Kidney (tissue), 13 donors: ENCODE measurements at regions not wholly inside any gene's neighbourhood (a gene's known extent, or its start where the extent isn't known, plus 50 kb on each side); places are given as distances from the start of the nearest gene placed in this dataset.

Experiments used
- DNase-seq, 5 donors: peaks; one replicate each; pipeline ENCODE4 v3.0.0-alpha.2; 2013 to 2020
- FAIRE-seq: peaks from 2 replicates; lab custom pipeline; 2012; peaks lifted over from hg19 to GRCh38; lab: Jason Lieb, UNC
- H3K27ac ChIP-seq, 2 donors: one replicate each; pipeline ENCODE4 v1.7.0; 2013; ENCODE audit warnings: low read depth in 2 of 2, low read length in 2 of 2, inconsistent platforms in 1 of 2
- H3K27me3 ChIP-seq: one replicate; pipeline ENCODE4 v1.7.1; 2013; ENCODE audit warnings: low read length, inconsistent platforms; ENCODE audit not compliant: control insufficient read depth, insufficient read depth
- H3K36me3 ChIP-seq, 3 donors: one replicate each; pipeline versions ENCODE4 v1.7.0 to v1.7.1; 2013; ENCODE audit warnings: low read length in 3 of 3, control low read depth in 1 of 3, inconsistent platforms in 1 of 3; ENCODE audit not compliant: insufficient read depth in 3 of 3, control insufficient read depth in 2 of 3
- H3K4me1 ChIP-seq, 3 donors: one replicate each; pipeline versions ENCODE4 v1.7.0 to v1.7.1; 2013; ENCODE audit warnings: low read length in 3 of 3, inconsistent platforms in 1 of 3, low read depth in 1 of 3; ENCODE audit not compliant: control insufficient read depth in 2 of 3, insufficient read depth in 2 of 3
- H3K4me3 ChIP-seq, 3 donors: one replicate each; pipeline versions ENCODE4 v1.7.0 to v1.8.1; 2013; ENCODE audit warnings: low read length in 3 of 3, control low read depth in 1 of 3, inconsistent platforms in 1 of 3
- H3K9ac ChIP-seq, 3 donors: one replicate each; pipeline versions ENCODE4 v1.7.0 to v1.7.1; 2013; ENCODE audit warnings: low read length in 3 of 3, control low read depth in 1 of 3, inconsistent platforms in 1 of 3
- H3K9me3 ChIP-seq, 3 donors: one replicate each; pipeline versions ENCODE4 v1.7.0 to v1.7.1; 2013; ENCODE audit warnings: low read length in 3 of 3, control low read depth in 1 of 3, inconsistent platforms in 1 of 3; ENCODE audit not compliant: control insufficient read depth in 2 of 3, insufficient read depth in 1 of 3
- intact Hi-C: fragments of 100-400 bp; cut with DNase I; formaldehyde crosslinking; loops from one replicate; pipeline ENCODE4 v1.11.1; 2022
- TF ChIP-seq, protein P1 (sequence below): IDR thresholded peaks from 3 replicates; pipeline ENCODE4 v1.5.1; 2012; ENCODE audit warnings: mild to moderate bottlenecking, moderate library complexity, borderline replicate concordance; ENCODE audit not compliant: insufficient read depth; ENCODE audit errors: extremely low read depth
- donor health status: control.
- donor health status: control.
- donor health status: control.
- donor health status: control.
- donor health status: control.
- donor health status: DM: yes; HTN: yes; CAD: no.
- donor health status: Normal renal cell carcinoma (clear cell type).

DNA sequence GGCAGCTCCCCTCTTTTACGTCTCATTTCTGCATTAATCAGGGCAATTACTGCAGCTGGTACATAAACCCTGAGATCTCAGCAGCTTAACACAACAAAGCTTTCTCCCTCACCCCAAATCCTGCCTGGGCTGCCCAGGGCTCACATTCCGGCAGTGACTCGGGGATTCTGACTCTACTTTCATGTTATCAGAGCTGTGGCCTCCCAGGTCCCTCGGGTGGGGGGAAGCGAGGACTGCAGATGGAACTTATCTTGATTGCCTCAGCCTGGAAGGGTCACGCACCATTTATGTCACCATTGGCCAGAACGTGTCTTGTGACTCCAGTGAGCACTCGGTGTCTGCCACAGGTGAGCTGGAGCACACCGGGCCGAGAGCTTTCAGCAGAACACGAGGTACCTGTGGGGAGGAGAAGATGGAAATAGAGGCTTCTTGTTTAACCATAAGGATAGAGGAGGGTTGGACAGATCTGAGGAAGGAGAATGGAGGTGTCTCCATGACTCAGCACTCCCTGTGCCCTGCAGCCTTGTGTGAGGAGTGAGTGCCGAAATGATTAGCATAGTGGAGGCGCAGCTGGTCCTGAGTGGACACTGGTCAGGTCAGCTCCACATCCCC is 88.5 kb upstream of the EXOC2 start:
- H3K9ac ChIP-seq: no peak overlapping the region

DNA sequence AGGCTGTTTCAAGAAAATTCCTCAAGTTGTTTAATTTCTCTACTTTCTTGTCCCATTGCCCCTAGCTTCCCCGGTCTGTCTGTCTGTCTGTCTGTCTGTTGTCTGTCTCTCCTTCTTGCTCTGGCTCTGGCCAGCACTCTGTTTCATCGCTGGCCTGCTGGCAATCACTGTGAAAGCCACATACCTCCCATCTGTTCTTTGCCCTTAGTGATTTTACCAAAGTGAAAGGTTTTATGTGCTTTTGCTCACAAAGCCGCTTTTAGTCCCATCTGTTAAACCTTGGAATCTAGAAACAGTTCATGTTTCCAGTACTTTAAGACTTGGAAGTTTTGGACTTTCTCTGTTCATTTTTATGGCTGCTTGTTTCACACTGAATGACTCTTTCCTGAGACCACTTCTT is 87.8 kb upstream of the EXOC2 start:
- H3K27me3 ChIP-seq: no peaks in the 10 kb centered on the region
- H3K9me3 ChIP-seq: no peaks in the 10 kb centered on the region
- intact Hi-C loops: no loop called here
- no peaks in the 10 kb centered on the region for H3K36me3 ChIP-seq
- no peak for FAIRE-seq
- no peak for DNase-seq
- H3K4me1 ChIP-seq: no peaks in the 10 kb centered on the region
- no peak overlapping the region for H3K9ac ChIP-seq
- no peak overlapping the region for H3K4me3 ChIP-seq
- TF ChIP-seq, protein P1, sequence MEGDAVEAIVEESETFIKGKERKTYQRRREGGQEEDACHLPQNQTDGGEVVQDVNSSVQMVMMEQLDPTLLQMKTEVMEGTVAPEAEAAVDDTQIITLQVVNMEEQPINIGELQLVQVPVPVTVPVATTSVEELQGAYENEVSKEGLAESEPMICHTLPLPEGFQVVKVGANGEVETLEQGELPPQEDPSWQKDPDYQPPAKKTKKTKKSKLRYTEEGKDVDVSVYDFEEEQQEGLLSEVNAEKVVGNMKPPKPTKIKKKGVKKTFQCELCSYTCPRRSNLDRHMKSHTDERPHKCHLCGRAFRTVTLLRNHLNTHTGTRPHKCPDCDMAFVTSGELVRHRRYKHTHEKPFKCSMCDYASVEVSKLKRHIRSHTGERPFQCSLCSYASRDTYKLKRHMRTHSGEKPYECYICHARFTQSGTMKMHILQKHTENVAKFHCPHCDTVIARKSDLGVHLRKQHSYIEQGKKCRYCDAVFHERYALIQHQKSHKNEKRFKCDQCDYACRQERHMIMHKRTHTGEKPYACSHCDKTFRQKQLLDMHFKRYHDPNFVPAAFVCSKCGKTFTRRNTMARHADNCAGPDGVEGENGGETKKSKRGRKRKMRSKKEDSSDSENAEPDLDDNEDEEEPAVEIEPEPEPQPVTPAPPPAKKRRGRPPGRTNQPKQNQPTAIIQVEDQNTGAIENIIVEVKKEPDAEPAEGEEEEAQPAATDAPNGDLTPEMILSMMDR: no peak
- H3K27ac ChIP-seq: no peak overlapping the region

More for the DNA sequence above, 88.5 kb upstream of the EXOC2 start:
- Histone ChIP-seq H3K27me3 (no peaks in the 10 kb centered on the region), H3K36me3 (no peaks in the 10 kb centered on the region), H3K27ac (no peak overlapping the region), H3K4me1 (no peaks in the 10 kb centered on the region), H3K4me3 (no peak overlapping the region), H3K9me3 (no peaks in the 10 kb centered on the region)
- intact Hi-C loops: no loop called here
- FAIRE-seq (no peak), DNase-seq (peak in 1 of 5 donors; percentile 16)
- TF ChIP-seq, protein P1: no peak

DNA sequence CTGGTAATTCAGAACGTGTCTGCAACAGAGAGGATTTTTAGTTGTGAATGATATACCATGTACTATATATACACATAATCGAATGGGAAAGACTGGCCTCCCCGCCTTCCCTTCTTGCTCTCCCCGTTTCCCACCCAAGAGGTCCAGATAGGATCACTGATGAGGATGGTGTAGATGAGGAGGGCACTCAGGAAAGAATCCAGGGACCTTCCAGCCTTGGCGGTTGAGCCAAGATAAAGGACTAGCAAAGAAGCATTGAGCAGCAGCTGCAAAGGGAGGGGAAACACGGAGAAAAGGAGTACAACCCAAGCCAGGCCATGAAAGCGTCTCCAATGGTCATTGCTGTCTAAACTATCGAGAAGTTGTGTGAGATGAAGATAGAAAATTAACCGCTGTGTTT is 84.0 kb upstream of the EXOC2 start:
- no peaks in the 10 kb centered on the region for H3K4me1 ChIP-seq
- intact Hi-C loops: no loop called here
- DNase-seq (no peak), FAIRE-seq (no peak)
- H3K4me3 ChIP-seq: no peak overlapping the region
- no peak overlapping the region for H3K9ac ChIP-seq
- no peaks in the 10 kb centered on the region for H3K36me3 ChIP-seq
- no peaks in the 10 kb centered on the region for H3K27me3 ChIP-seq
- TF ChIP-seq, protein P1: no peak
- no peak overlapping the region for H3K27ac ChIP-seq
- no peaks in the 10 kb centered on the region for H3K9me3 ChIP-seq

DNA sequence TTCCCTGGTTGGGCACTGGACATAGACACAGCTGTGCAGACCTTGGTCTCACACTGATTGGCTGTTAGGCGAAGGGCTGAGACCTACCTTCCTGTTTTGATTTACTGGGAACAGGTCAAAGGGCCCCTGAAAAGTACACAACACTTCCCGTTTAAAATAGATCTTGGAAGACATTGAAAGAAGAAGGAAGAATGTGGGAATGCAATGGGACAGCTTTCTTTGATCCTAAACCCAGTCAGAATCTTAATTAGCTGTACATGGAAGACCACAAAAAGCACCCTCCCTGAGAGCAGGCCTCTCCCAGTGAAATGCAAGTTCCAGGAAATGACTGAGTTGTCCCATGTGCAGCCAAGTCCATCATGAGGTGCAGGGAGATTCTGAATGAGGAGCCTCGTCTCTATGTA is 83.6 kb upstream of the EXOC2 start:
- DNase-seq: no peak
- FAIRE-seq: no peak
- no peaks in the 10 kb centered on the region for H3K27me3 ChIP-seq
- no peaks in the 10 kb centered on the region for H3K4me1 ChIP-seq
- H3K9me3 ChIP-seq: no peaks in the 10 kb centered on the region
- no peak overlapping the region for H3K27ac ChIP-seq
- TF ChIP-seq, protein P1: no peak
- H3K4me3 ChIP-seq: no peak overlapping the region
- intact Hi-C loops: no loop called here
- H3K36me3 ChIP-seq: no peaks in the 10 kb centered on the region
- no peak overlapping the region for H3K9ac ChIP-seq
